Suprapubic skin (tissue), 4 donors: ENCODE measurements at regions not wholly inside any gene's neighbourhood (a gene's known extent, or its start where the extent isn't known, plus 50 kb on each side); places are given as distances from the start of the nearest gene placed in this dataset.

Source experiments
- DNase-seq, 2 donors: peaks; one replicate each; pipeline ENCODE4 v3.0.0-alpha.2; 2019; ENCODE audit warnings: low spot score in 2 of 2
- H3K27ac ChIP-seq: fragments of 200-600 bp; sonication (generic); one replicate; pipeline ENCODE4 v1.5.1; 2019
- H3K27me3 ChIP-seq: fragments of 200-600 bp; sonication (generic); one replicate; pipeline ENCODE4 v1.5.1; 2019
- H3K36me3 ChIP-seq: fragments of 200-600 bp; sonication (generic); one replicate; pipeline ENCODE4 v1.5.1; 2019
- H3K4me1 ChIP-seq: fragments of 200-600 bp; sonication (generic); one replicate; pipeline ENCODE4 v1.5.1; 2019
- H3K4me3 ChIP-seq: fragments of 200-600 bp; sonication (generic); one replicate; pipeline ENCODE4 v1.5.1; 2019; ENCODE audit warnings: mild to moderate bottlenecking
- H3K9me3 ChIP-seq: fragments of 200-600 bp; sonication (generic); one replicate; pipeline ENCODE4 v1.5.1; 2019
- CTCF ChIP-seq, 2 donors: fragments of 200-600 bp in 1 of 2; fragments of 450-650 bp in 1 of 2; sonication (generic) in 1 of 2; IDR thresholded peaks; one replicate each; pipeline ENCODE4 v1.5.1; 2016 to 2019; ENCODE audit warnings: antibody characterized with exemption in 2 of 2, mild to moderate bottlenecking in 1 of 2, moderate library complexity in 1 of 2
- EP300 ChIP-seq: sonication (generic); formaldehyde crosslinking; IDR thresholded peaks from one replicate; pipeline ENCODE4 v1.6.1; 2017; ENCODE audit warnings: antibody characterized with exemption
- POLR2A ChIP-seq, 2 donors: fragments of 450-650 bp; IDR thresholded peaks; one replicate each; pipeline ENCODE4 v1.6.1; 2017; ENCODE audit warnings: antibody characterized with exemption in 2 of 2, mild to moderate bottlenecking in 2 of 2, moderate library complexity in 2 of 2
- POLR2AphosphoS5 ChIP-seq, 3 donors: sonication (generic); formaldehyde crosslinking; IDR thresholded peaks; one replicate each; pipeline ENCODE4 v1.6.1; 2017; ENCODE audit warnings: antibody characterized with exemption in 3 of 3
- WGBS: methylation state at CpG from one replicate; pipeline ENCODE4 v1.1.5; 2018; 5-methylcytosine and 5-hydroxymethylcytosine counted together

GRCh38 chr7:109335951-109336350 is 766.3 kb downstream of the DNAJB9 start:
- H3K27ac ChIP-seq: no peak overlapping the region
- H3K36me3 ChIP-seq: no peaks in the 10 kb centered on the region
- no peak for DNase-seq
- H3K9me3 ChIP-seq: peaks cover 3% of the 10 kb centered on the region
- no peak overlapping the region for H3K4me3 ChIP-seq
- no peaks in the 10 kb centered on the region for H3K27me3 ChIP-seq
- WGBS: 94% methylated on average over 3 of the region's 3 CpGs
- no peaks in the 10 kb centered on the region for H3K4me1 ChIP-seq
- TF ChIP-seq POLR2A (IDR thresholded peaks at IDR 0.05): no peak
- no peak for TF ChIP-seq EP300
- TF ChIP-seq CTCF (IDR thresholded peaks at IDR 0.05): no peak
- TF ChIP-seq POLR2AphosphoS5 (IDR thresholded peaks at IDR 0.05): no peak

- no peak for DNase-seq
- no peak for TF ChIP-seq POLR2AphosphoS5 (IDR thresholded peaks at IDR 0.05)
- no peak for TF ChIP-seq CTCF (IDR thresholded peaks at IDR 0.05)
- H3K27ac ChIP-seq: no peak overlapping the region
Observed at GRCh38 chr7:109336531-109336930, 766.9 kb downstream of the DNAJB9 start.

GRCh38 chr7:109343678-109344077 is 774.0 kb downstream of the DNAJB9 start:
- WGBS: 82% methylated on average over 2 of the region's 2 CpGs
- no peak for TF ChIP-seq POLR2AphosphoS5 (IDR thresholded peaks at IDR 0.05)
- no peak for TF ChIP-seq EP300
- TF ChIP-seq POLR2A (IDR thresholded peaks at IDR 0.05): no peak
- TF ChIP-seq CTCF (IDR thresholded peaks at IDR 0.05): no peak
- Histone ChIP-seq H3K4me1 (no peaks in the 10 kb centered on the region), H3K27ac (no peak overlapping the region), H3K9me3 (no peaks in the 10 kb centered on the region), H3K36me3 (no peaks in the 10 kb centered on the region), H3K4me3 (no peak overlapping the region), H3K27me3 (no peaks in the 10 kb centered on the region)
- no peak for DNase-seq

More at GRCh38 chr7:109336531-109336930, 766.9 kb downstream of the DNAJB9 start:
- no peaks in the 10 kb centered on the region for H3K36me3 ChIP-seq
- H3K27me3 ChIP-seq: no peaks in the 10 kb centered on the region
- H3K9me3 ChIP-seq: peaks cover 3% of the 10 kb centered on the region
- no peaks in the 10 kb centered on the region for H3K4me1 ChIP-seq
- H3K4me3 ChIP-seq: no peak overlapping the region

- H3K4me1 ChIP-seq: no peaks in the 10 kb centered on the region
- H3K27me3 ChIP-seq: no peaks in the 10 kb centered on the region
- no peak overlapping the region for H3K27ac ChIP-seq
- TF ChIP-seq CTCF (IDR thresholded peaks at IDR 0.05): no peak
- no peak for TF ChIP-seq POLR2AphosphoS5 (IDR thresholded peaks at IDR 0.05)
- H3K4me3 ChIP-seq: no peak overlapping the region
- 90% methylated on average over 9 of the region's 9 CpGs for WGBS
- H3K36me3 ChIP-seq: no peaks in the 10 kb centered on the region
- no peaks in the 10 kb centered on the region for H3K9me3 ChIP-seq
- DNase-seq: no peak
Observed at GRCh38 chr7:109351493-109351892, 781.8 kb downstream of the DNAJB9 start.

- Histone ChIP-seq H3K36me3 (no peaks in the 10 kb centered on the region), H3K4me3 (no peak overlapping the region), H3K4me1 (no peaks in the 10 kb centered on the region), H3K9me3 (no peaks in the 10 kb centered on the region), H3K27ac (no peak overlapping the region), H3K27me3 (no peaks in the 10 kb centered on the region)
- DNase-seq: no peak
- TF ChIP-seq CTCF (IDR thresholded peaks at IDR 0.05) (no peak), POLR2A (IDR thresholded peaks at IDR 0.05) (no peak), EP300 (no peak), POLR2AphosphoS5 (IDR thresholded peaks at IDR 0.05) (no peak)
- 71% methylated on average over 3 of the region's 3 CpGs for WGBS
Observed at GRCh38 chr7:109354000-109354399, 784.3 kb downstream of the DNAJB9 start.
